Suprapubic skin (tissue), 4 donors: ENCODE measurements at regions not wholly inside any gene's neighbourhood (a gene's known extent, or its start where the extent isn't known, plus 50 kb on each side); places are given as distances from the start of the nearest gene placed in this dataset.

Source experiments
- DNase-seq, 2 donors: peaks; one replicate each; pipeline ENCODE4 v3.0.0-alpha.2; 2019; ENCODE audit warnings: low spot score in 2 of 2
- H3K27ac ChIP-seq: fragments of 200-600 bp; sonication (generic); one replicate; pipeline ENCODE4 v1.5.1; 2019
- H3K27me3 ChIP-seq: fragments of 200-600 bp; sonication (generic); one replicate; pipeline ENCODE4 v1.5.1; 2019
- H3K36me3 ChIP-seq: fragments of 200-600 bp; sonication (generic); one replicate; pipeline ENCODE4 v1.5.1; 2019
- H3K4me1 ChIP-seq: fragments of 200-600 bp; sonication (generic); one replicate; pipeline ENCODE4 v1.5.1; 2019
- H3K4me3 ChIP-seq: fragments of 200-600 bp; sonication (generic); one replicate; pipeline ENCODE4 v1.5.1; 2019; ENCODE audit warnings: mild to moderate bottlenecking
- H3K9me3 ChIP-seq: fragments of 200-600 bp; sonication (generic); one replicate; pipeline ENCODE4 v1.5.1; 2019
- CTCF ChIP-seq, 2 donors: fragments of 200-600 bp in 1 of 2; fragments of 450-650 bp in 1 of 2; sonication (generic) in 1 of 2; IDR thresholded peaks; one replicate each; pipeline ENCODE4 v1.5.1; 2016 to 2019; ENCODE audit warnings: antibody characterized with exemption in 2 of 2, mild to moderate bottlenecking in 1 of 2, moderate library complexity in 1 of 2
- EP300 ChIP-seq: sonication (generic); formaldehyde crosslinking; IDR thresholded peaks from one replicate; pipeline ENCODE4 v1.6.1; 2017; ENCODE audit warnings: antibody characterized with exemption
- POLR2A ChIP-seq, 2 donors: fragments of 450-650 bp; IDR thresholded peaks; one replicate each; pipeline ENCODE4 v1.6.1; 2017; ENCODE audit warnings: antibody characterized with exemption in 2 of 2, mild to moderate bottlenecking in 2 of 2, moderate library complexity in 2 of 2
- POLR2AphosphoS5 ChIP-seq, 3 donors: sonication (generic); formaldehyde crosslinking; IDR thresholded peaks; one replicate each; pipeline ENCODE4 v1.6.1; 2017; ENCODE audit warnings: antibody characterized with exemption in 3 of 3
- WGBS: methylation state at CpG from one replicate; pipeline ENCODE4 v1.1.5; 2018; 5-methylcytosine and 5-hydroxymethylcytosine counted together

DNA sequence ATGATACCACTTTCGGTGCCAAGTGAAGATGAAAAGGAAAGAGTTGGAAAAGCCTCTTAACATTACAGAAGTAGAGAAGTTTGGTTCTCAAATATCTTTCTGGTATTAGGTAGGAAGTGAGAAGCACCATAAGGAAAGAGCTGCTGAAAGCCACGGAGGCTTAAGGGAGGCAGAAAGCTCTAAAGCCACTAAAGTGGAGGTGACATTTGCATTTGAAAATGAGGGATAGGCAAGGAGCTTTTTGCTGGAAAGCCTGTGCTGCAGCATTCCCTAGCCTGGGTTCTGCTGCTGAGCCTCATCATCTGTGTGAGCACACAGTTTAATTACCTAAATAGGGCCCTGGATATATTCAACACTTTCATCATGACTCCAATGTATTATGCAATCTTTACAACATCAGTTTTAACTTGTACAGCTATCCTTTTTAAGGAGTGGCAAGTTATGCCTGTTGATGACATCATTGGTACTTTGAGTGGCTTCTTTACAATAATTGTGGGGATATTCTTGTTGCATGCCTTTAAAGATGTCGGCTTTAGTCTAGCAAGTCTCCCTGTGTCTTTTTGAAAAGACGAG lies 315.4 kb downstream of the RBM26 start:
- Histone ChIP-seq H3K4me3 (no peak overlapping the region), H3K27me3 (no peaks in the 10 kb centered on the region), H3K4me1 (no peaks in the 10 kb centered on the region), H3K36me3 (no peaks in the 10 kb centered on the region), H3K27ac (no peak overlapping the region), H3K9me3 (no peaks in the 10 kb centered on the region)
- TF ChIP-seq EP300, result no peak
- TF ChIP-seq POLR2AphosphoS5 (IDR thresholded peaks at IDR 0.05), result no peak
- TF ChIP-seq POLR2A (IDR thresholded peaks at IDR 0.05), result no peak
- no peak for TF ChIP-seq CTCF (IDR thresholded peaks at IDR 0.05)
- no peak for DNase-seq
- 85% methylated on average over 4 of the region's 4 CpGs for WGBS

GRCh38 chr13:79084802-79085424 lies 321.1 kb downstream of the RBM26 start:
- DNase-seq, result no peak
- no peak overlapping the region for H3K27ac ChIP-seq
- no peaks in the 10 kb centered on the region for H3K4me1 ChIP-seq
- 47% methylated on average over 4 of the region's 4 CpGs for WGBS
- H3K9me3 ChIP-seq, result no peaks in the 10 kb centered on the region
- no peak overlapping the region for H3K4me3 ChIP-seq
- TF ChIP-seq POLR2AphosphoS5 (IDR thresholded peaks at IDR 0.05) (no peak), EP300 (no peak), POLR2A (IDR thresholded peaks at IDR 0.05) (no peak), CTCF (IDR thresholded peaks at IDR 0.05) (no peak)
- H3K27me3 ChIP-seq, result no peaks in the 10 kb centered on the region
- H3K36me3 ChIP-seq, result no peaks in the 10 kb centered on the region

DNA sequence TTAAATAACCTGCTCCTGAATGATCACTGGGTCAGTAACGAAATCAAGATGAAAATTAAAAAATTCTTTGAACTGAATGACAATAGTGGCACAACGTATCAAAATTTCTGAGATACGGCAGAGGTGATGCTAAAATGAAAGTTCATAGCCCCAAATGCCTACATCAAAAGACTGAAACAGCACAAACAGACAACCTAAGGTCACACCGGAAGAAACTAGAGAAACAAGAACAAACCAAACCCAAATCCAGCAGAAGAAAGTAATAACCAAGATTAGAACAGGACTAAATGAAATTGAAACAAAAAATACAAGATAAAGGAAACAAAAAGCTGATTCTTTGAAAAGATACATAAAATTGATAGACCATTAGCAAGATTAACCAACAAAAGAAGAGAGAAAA lies 324.1 kb downstream of the RBM26 start:
- no peak for TF ChIP-seq EP300
- Histone ChIP-seq H3K9me3 (no peaks in the 10 kb centered on the region), H3K4me3 (no peak overlapping the region), H3K27ac (no peak overlapping the region), H3K36me3 (no peaks in the 10 kb centered on the region), H3K4me1 (no peaks in the 10 kb centered on the region), H3K27me3 (no peaks in the 10 kb centered on the region)
- no peak for DNase-seq
- WGBS, result 85% methylated on average over 4 of the region's 4 CpGs

DNA sequence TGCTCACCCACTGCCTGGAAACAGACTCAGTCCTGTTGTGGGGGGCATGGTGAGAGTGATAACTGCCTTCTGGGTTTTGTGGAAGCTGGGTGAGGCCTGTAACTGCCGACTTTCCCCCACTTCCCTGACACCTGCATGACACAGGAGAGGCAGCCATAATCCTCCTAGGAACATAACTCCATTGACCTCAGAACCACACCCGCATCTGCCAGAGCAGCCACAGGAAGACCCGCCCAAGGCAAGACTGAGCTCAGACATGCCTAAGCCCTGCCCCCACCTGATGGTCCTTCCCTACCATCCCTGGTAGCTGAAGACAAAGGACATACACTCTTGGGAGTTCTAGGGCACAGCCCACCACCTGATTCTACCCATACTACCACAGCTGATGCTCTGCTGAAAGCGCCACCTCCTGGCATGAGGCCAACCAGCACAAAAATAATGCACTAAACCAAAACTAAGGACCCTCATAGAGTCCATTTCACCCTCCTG lies 326.7 kb downstream of the RBM26 start:
- 87% methylated on average over 4 of the region's 4 CpGs for WGBS
- Histone ChIP-seq H3K9me3 (no peaks in the 10 kb centered on the region), H3K4me3 (no peak overlapping the region), H3K27me3 (no peaks in the 10 kb centered on the region), H3K4me1 (no peaks in the 10 kb centered on the region), H3K27ac (no peak overlapping the region), H3K36me3 (no peaks in the 10 kb centered on the region)
- TF ChIP-seq POLR2A (IDR thresholded peaks at IDR 0.05) (no peak), EP300 (no peak), POLR2AphosphoS5 (IDR thresholded peaks at IDR 0.05) (no peak), CTCF (IDR thresholded peaks at IDR 0.05) (no peak)
- DNase-seq, result no peak

DNA sequence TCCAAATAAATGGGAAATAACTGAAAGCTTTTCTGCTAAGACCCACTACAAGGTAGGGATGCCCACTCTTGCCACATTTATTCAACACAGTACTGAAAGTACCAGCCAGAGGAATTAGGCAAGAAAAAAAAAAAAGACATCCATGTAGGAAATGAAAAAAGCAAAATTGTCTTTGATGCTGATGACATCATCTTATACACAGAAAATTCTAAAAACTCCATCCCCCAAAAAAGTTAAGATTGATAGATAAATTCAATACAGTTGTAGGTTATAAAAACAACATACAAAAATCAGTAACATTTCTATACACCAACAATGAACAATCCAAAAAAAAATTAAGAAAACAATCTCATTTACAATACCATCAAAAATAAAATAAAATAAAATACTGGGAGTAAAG lies 330.4 kb downstream of the RBM26 start:
- DNase-seq, result no peak
- Histone ChIP-seq H3K9me3 (no peaks in the 10 kb centered on the region), H3K4me1 (no peaks in the 10 kb centered on the region), H3K4me3 (no peak overlapping the region), H3K27me3 (no peaks in the 10 kb centered on the region), H3K36me3 (no peaks in the 10 kb centered on the region), H3K27ac (no peak overlapping the region)
- no peak for TF ChIP-seq POLR2AphosphoS5 (IDR thresholded peaks at IDR 0.05)
- TF ChIP-seq CTCF (IDR thresholded peaks at IDR 0.05), result no peak
- no peak for TF ChIP-seq POLR2A (IDR thresholded peaks at IDR 0.05)
- TF ChIP-seq EP300, result no peak
